Fibroblast of the aortic adventitia (primary cell): ENCODE measurements at regions not wholly inside any gene's neighbourhood (a gene's known extent, or its start where the extent isn't known, plus 50 kb on each side); places are given as distances from the start of the nearest gene placed in this dataset.

Source experiments
- DNase-seq: peaks from one replicate; pipeline ENCODE4 v3.0.0-alpha.2; 2010; ENCODE audit warnings: low read depth
- H3K4me3 ChIP-seq: 2 replicates; pipeline ENCODE4 v1.5.1; 2011; ENCODE audit warnings: low read depth, mild to moderate bottlenecking, control low read depth, low read length, moderate library complexity
- TF ChIP-seq, protein P1 (sequence below): IDR thresholded peaks from 2 replicates; pipeline ENCODE4 v1.5.1; 2011; ENCODE audit warnings: mild to moderate bottlenecking, low read length, control low read depth, inconsistent platforms; ENCODE audit not compliant: insufficient read depth

DNA sequence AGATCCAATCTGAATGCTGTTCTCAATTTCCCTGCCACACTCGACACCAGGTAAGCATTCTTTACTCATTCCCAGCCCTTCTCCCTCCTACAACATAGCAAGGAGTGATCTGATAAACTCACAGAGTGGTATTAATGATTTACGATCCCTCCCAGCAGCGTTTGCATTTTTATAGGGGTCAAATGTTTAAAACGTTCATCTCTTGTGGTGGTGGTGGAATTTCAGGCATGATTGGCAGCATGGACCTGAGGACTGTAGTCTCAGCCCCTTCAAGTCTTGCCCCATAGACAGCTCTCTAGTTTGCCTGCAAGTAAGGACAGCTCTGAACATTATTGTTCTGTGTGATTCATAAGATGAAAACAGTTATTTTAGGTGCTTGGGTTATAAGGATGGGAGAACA is 565.7 kb downstream of the EFNB2 start:
- TF ChIP-seq, protein P1, sequence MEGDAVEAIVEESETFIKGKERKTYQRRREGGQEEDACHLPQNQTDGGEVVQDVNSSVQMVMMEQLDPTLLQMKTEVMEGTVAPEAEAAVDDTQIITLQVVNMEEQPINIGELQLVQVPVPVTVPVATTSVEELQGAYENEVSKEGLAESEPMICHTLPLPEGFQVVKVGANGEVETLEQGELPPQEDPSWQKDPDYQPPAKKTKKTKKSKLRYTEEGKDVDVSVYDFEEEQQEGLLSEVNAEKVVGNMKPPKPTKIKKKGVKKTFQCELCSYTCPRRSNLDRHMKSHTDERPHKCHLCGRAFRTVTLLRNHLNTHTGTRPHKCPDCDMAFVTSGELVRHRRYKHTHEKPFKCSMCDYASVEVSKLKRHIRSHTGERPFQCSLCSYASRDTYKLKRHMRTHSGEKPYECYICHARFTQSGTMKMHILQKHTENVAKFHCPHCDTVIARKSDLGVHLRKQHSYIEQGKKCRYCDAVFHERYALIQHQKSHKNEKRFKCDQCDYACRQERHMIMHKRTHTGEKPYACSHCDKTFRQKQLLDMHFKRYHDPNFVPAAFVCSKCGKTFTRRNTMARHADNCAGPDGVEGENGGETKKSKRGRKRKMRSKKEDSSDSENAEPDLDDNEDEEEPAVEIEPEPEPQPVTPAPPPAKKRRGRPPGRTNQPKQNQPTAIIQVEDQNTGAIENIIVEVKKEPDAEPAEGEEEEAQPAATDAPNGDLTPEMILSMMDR = no peak
- no peak overlapping the region for H3K4me3 ChIP-seq
- DNase-seq = no peak

DNA sequence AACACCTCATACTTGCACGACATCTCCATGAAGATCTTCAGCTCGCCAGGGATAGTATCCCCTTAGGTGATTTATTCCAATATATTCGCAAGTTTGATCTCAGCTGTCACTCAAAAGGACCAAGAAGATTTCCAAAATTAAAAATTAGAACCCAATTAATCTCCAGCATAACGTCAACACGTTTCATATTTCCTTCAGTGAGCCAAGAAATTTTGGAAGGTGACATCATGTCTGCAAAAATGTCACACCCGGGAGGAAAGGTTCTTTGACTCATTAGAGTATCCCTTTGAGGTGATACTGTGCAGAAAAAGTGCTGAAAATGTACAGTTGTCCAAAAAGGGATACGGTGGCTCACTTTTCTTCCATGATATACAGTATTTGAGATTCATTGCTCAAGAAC is 569.6 kb downstream of the EFNB2 start:
- TF ChIP-seq, protein P1 = no peak
- no peak overlapping the region for H3K4me3 ChIP-seq

DNA sequence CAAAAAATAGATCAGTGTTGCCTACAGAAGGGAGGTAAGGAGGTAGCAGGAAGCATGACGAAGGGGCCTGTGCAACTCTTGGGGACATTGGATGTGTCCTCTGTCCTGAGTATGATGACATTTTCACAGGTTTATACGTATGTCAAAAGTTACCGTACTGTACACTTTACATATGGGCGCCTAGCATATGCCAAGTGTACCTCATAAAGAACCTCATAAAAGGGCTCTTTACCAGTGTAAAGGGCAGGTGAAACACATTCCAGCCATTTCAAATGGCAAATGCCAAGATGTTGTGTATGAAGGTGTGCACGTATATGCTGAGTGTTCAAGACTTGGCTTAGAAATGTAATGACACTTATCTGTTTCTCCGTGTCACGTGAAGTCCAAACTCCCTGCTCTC is 573.4 kb downstream of the EFNB2 start:
- DNase-seq = no peak
- TF ChIP-seq, protein P1 = no peak
- no peak overlapping the region for H3K4me3 ChIP-seq

More for the DNA sequence above, 569.6 kb downstream of the EFNB2 start:
- no peak for DNase-seq

DNA sequence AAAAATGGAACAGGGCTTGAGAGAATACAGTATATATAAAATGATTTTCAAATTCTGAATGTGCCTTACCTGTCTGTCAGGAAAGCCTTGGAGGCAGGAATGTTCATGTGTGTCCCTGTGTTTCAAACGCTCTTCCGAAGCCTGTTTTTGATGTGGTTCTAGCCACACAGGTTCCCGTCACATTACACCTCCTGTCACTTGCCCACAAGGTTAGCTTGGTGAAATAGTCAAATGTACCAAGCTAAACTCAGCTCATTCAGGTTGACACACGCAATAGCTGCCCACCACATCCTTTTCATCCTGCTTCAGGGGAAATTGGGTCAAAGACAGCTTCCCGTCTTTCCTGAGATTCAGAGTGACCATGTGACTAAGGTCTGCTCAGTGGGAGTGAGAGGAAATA is 574.0 kb downstream of the EFNB2 start:
- DNase-seq = no peak
- TF ChIP-seq, protein P1 = no peak
- no peak overlapping the region for H3K4me3 ChIP-seq

DNA sequence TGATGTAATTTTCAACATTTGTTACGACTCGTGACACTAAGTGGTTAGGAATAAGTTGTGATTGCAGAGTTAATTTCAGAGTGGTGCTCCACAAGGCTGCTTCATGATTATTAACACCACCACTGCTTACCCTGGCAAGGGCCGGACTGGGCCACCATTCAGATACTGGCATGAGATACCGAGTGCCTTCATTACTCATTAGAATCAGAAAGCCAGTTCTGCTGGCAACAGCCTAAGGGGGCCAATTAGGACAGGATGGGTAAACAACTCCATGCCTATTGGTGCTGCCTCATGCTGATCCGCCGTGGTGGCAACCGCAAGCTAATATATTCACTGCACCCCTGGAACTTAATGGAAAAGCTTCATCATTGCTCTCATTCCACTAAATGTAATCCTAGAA is 575.1 kb downstream of the EFNB2 start:
- no peak for DNase-seq
- H3K4me3 ChIP-seq = no peak overlapping the region
- TF ChIP-seq, protein P1 = no peak

DNA sequence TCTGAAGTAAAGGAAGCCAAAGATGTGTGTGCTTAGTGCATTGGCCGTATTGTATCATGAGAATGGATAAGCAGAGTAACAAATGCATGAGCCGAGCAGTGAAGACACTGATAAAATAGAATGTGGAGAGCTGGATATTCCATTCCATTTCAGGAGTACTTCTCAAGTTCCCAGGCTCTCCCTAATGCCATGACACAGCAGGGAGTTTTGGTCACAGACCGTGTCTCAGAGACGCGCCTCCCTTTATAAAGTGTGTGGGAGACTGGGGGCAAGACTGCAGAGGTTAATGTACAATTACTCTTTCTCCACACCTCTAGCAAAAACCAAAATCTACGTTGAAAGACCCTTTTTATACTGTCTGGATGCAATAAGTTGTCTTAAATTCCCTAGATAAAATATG is 575.6 kb downstream of the EFNB2 start:
- TF ChIP-seq, protein P1 = no peak
- H3K4me3 ChIP-seq = no peak overlapping the region
- DNase-seq = no peak

DNA sequence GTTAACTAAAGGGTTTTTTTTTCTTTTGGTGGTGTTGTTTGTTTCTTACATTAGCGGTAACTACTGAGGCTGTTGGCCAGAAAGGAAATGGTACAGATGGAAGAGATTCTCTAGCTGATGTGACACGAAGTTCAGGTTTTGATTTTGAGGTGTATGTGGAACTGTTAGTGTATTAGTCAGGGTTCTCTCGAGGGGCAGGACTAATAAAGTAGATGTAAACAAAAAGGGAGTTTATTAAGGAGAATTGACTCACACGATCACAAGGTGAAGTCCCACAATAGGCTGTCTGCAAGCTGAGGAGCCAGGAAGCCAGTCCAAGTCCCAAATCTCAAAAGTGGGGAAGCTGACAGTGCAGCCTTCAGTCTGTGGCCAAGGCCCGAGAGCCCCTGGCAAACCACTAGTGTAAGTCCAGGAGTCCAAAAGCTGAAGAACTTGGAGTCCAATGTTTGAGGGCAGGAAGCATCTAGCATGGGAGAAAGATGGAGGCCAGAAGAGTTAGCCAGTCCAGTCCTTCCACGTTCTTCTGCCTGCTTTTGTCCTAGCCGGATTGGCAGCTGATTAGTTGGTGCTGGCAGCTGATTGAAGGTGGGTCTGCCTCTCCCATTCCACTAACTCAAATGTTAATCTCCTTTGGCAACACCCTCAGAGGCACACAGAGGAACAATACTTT is 577.6 kb downstream of the EFNB2 start:
- TF ChIP-seq, protein P1 = no peak
- no peak overlapping the region for H3K4me3 ChIP-seq
- DNase-seq = no peak
